NB4 (cell line): ENCODE measurements at regions not wholly inside any gene's neighbourhood (a gene's known extent, or its start where the extent isn't known, plus 50 kb on each side); places are given as distances from the start of the nearest gene placed in this dataset.

Experiments used
- CTCF ChIP-seq: IDR thresholded peaks from one replicate; pipeline ENCODE4 v1.5.1; 2012; ENCODE audit warnings: low read depth, low read length
- MAX ChIP-seq: IDR thresholded peaks from 2 replicates; pipeline ENCODE4 v1.6.1; 2011; ENCODE audit warnings: low read depth, low read length
- POLR2A ChIP-seq: IDR thresholded peaks from 2 replicates; pipeline ENCODE4 v1.6.1; 2011; ENCODE audit warnings: mild to moderate bottlenecking; ENCODE audit not compliant: insufficient read length; ENCODE audit errors: extremely low read depth

- TF ChIP-seq CTCF: no peak
- TF ChIP-seq POLR2A: no peak
- TF ChIP-seq MAX: no peak
Measured at GRCh38 chr10:109178591-109178990, 744.7 kb downstream of the XPNPEP1 start.
